ENCODE measurements at regions not wholly inside any gene's neighbourhood (a gene's known extent, or its start where the extent isn't known, plus 50 kb on each side); places are given as distances from the start of the nearest gene placed in this dataset.
"Not testable (repeated sequence)": the region's sequence is repeated elsewhere in the genome, so short reads cannot be mapped to it uniquely, and the experiment has no call there.

GRCh38 chr19:14293101-14293815 is 87.3 kb upstream of the ADGRL1 start:
- not testable (repeated sequence) for TF ChIP-seq POLR2A, EP300, POLR2AphosphoS5 (IDR thresholded peaks at IDR 0.05)
- TF ChIP-seq, protein P1, sequence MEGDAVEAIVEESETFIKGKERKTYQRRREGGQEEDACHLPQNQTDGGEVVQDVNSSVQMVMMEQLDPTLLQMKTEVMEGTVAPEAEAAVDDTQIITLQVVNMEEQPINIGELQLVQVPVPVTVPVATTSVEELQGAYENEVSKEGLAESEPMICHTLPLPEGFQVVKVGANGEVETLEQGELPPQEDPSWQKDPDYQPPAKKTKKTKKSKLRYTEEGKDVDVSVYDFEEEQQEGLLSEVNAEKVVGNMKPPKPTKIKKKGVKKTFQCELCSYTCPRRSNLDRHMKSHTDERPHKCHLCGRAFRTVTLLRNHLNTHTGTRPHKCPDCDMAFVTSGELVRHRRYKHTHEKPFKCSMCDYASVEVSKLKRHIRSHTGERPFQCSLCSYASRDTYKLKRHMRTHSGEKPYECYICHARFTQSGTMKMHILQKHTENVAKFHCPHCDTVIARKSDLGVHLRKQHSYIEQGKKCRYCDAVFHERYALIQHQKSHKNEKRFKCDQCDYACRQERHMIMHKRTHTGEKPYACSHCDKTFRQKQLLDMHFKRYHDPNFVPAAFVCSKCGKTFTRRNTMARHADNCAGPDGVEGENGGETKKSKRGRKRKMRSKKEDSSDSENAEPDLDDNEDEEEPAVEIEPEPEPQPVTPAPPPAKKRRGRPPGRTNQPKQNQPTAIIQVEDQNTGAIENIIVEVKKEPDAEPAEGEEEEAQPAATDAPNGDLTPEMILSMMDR (IDR thresholded peaks at IDR 0.05): not testable (repeated sequence)

All from gastroesophageal sphincter (tissue), 3 donors.